K562 (cell line): ENCODE measurements at regions not wholly inside any gene's neighbourhood (a gene's known extent, or its start where the extent isn't known, plus 50 kb on each side); places are given as distances from the start of the nearest gene placed in this dataset.

Experiments used
- BDP1 ChIP-seq: IDR thresholded peaks from 3 replicates; pipeline ENCODE4 v1.6.1; 2011; ENCODE audit not compliant: insufficient read length, insufficient read depth
- CREBBP ChIP-seq: IDR thresholded peaks from one replicate; pipeline ENCODE4 v1.6.1; 2012; ENCODE audit warnings: low read depth, mild to moderate bottlenecking, control low read depth, inconsistent platforms, low read length
- DPF2 ChIP-seq: fragments of 450-650 bp; IDR thresholded peaks from 2 replicates; pipeline ENCODE4 v1.6.1; 2016
- TCF3 ChIP-seq: sonication (generic); formaldehyde crosslinking; IDR thresholded peaks from 2 replicates; pipeline ENCODE4 v1.4.0; 2020; ENCODE audit warnings: mild to moderate bottlenecking, missing genetic modification reagents
- TF ChIP-seq, protein P1 (sequence below): fragments of 250-450 bp; sonication (Bioruptor Pico); IDR thresholded peaks from 2 replicates; pipeline ENCODE4 v1.8.0; 2022; ENCODE audit warnings: moderate library complexity, mild to moderate bottlenecking, inconsistent platforms
- TF ChIP-seq, protein P2 (sequence below), 3 experiments: IDR thresholded peaks in 2 of 3; conservative IDR thresholded peaks in 1 of 3; 2 replicates each; pipeline ENCODE4 v1.5.1; 2011 to 2012; ENCODE audit warnings: low read length in 3 of 3, mild to moderate bottlenecking in 3 of 3, control low read depth in 2 of 3, improper control_type of control experiment in 1 of 3, inconsistent platforms in 1 of 3, low read depth in 1 of 3, mixed read lengths in 1 of 3, moderate library complexity in 1 of 3; ENCODE audit not compliant: insufficient read depth in 2 of 3

DNA sequence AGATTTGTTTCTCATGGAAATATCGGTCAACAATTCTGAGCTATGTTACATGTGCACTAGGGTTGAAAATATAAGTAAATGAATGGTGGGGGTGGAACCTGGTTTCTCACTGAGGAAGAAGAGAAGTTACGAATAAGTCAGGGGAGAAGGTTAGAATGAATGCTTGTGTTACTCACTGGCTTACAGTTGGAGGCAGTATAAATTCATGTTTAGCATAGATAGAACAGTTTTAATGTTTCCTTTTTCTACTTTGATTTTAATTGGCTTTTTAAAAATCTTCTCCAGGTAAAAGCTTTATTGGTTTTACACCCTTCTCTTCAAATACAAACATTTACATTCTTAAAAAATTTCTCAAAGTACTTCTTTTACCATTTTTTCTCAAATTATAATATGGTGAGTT lies 1113.7 kb downstream of the CDH11 start:
- TF ChIP-seq, protein P1, sequence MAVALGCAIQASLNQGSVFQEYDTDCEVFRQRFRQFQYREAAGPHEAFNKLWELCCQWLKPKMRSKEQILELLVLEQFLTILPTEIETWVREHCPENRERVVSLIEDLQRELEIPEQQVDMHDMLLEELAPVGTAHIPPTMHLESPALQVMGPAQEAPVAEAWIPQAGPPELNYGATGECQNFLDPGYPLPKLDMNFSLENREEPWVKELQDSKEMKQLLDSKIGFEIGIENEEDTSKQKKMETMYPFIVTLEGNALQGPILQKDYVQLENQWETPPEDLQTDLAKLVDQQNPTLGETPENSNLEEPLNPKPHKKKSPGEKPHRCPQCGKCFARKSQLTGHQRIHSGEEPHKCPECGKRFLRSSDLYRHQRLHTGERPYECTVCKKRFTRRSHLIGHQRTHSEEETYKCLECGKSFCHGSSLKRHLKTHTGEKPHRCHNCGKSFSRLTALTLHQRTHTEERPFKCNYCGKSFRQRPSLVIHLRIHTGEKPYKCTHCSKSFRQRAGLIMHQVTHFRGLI (CRISPR knock-in tag): no peak
- TF ChIP-seq, protein P2, sequence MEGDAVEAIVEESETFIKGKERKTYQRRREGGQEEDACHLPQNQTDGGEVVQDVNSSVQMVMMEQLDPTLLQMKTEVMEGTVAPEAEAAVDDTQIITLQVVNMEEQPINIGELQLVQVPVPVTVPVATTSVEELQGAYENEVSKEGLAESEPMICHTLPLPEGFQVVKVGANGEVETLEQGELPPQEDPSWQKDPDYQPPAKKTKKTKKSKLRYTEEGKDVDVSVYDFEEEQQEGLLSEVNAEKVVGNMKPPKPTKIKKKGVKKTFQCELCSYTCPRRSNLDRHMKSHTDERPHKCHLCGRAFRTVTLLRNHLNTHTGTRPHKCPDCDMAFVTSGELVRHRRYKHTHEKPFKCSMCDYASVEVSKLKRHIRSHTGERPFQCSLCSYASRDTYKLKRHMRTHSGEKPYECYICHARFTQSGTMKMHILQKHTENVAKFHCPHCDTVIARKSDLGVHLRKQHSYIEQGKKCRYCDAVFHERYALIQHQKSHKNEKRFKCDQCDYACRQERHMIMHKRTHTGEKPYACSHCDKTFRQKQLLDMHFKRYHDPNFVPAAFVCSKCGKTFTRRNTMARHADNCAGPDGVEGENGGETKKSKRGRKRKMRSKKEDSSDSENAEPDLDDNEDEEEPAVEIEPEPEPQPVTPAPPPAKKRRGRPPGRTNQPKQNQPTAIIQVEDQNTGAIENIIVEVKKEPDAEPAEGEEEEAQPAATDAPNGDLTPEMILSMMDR (IDR thresholded peaks at IDR 0.05 in 2 of 3, conservative IDR thresholded peaks at IDR 0.05 in 1 of 3; ENCODE audit: insufficient read depth in 2 of 3, low read depth in 1 of 3, low read length in 3 of 3): no peak
- no peak for TF ChIP-seq DPF2
- TF ChIP-seq BDP1: no peak
- no peak for TF ChIP-seq CREBBP
- no peak for TF ChIP-seq TCF3 (CRISPR knock-in tag)
